NCI-H1048 (cell line): ENCODE measurements at regions not wholly inside any gene's neighbourhood (a gene's known extent, or its start where the extent isn't known, plus 50 kb on each side); places are given as distances from the start of the nearest gene placed in this dataset.

Experiments
- DNase-seq: peaks from one replicate; lab custom pipeline; 2025; lab: John Stamatoyannopoulos, UW

GRCh38 chr4:164700471-164700870, 53.5 kb upstream of the SMIM31 start:
- DNase-seq: no peak

- no peak for DNase-seq
These were observed 52.3 kb upstream of the SMIM31 start for GRCh38 chr4:164701665-164702064.
